ENCODE measurements at regions not wholly inside any gene's neighbourhood (a gene's known extent, or its start where the extent isn't known, plus 50 kb on each side); places are given as distances from the start of the nearest gene placed in this dataset.

DNA sequence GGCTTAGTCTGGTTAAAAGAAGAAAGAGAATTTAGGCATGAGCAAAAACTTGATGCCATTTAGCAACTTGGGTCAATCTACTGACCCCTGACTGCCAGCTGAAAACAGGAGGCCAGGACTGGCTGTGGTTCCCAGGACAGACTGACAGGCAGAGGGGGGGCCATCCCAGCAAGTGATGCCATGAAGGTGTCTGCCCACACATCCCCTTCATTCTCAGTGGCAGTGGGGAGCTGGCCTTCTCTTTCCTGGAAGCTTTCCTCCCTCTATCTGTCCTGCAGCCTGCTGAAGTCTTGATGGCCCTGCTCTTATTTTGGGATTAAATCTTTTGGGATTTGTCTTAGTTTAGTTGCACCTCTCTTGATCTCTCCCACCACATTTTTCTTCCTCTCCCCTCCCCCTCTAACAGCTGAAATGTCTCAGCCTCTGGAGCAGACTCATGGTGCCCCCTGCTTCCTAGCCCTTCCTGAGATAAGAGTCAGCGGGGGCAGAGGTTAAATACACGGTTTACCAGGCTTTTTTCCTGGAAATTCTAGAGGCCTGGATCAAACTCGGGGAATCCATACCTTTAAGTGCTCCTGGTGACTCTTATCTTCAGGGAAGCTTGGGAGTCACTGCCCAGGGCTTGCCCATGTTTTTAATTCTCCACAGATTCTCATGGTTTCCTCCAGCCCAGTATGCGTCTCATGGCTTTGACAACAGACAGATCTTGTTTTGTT is 99.5 kb upstream of the TSPAN2 start:
- H3K4me3 ChIP-seq (ENCODE audit: low read depth, low read length, poor library complexity, severe bottlenecking): no peak overlapping the region
- H4K20me1 ChIP-seq (ENCODE audit: insufficient read depth, low read length): no peaks in the 10 kb centered on the region
- intact Hi-C loops (cut with micrococcal nuclease; ENCODE audit: unreplicated experiment): no loop called here
- CTCF ChIA-PET (ENCODE audit: unreplicated experiment): no interaction called here
- no peak overlapping the region for H3K4me2 ChIP-seq (ENCODE audit: low read length)
- H3K27ac ChIP-seq (ENCODE audit: low read depth, low read length, poor library complexity, severe bottlenecking): no peak overlapping the region
- H3K9me2 ChIP-seq (ENCODE audit: insufficient read depth, low read length): no peaks in the 10 kb centered on the region
- no peaks in the 10 kb centered on the region for H3K79me2 ChIP-seq (ENCODE audit: insufficient read depth, low read depth, low read length)
- H2AFZ ChIP-seq (ENCODE audit: low read length): no peak overlapping the region
- no peak for DNase-seq (ENCODE audit: low spot score)
- H3K9me3 ChIP-seq (ENCODE audit: low read length): no peaks in the 10 kb centered on the region
- no peaks in the 10 kb centered on the region for H3K36me3 ChIP-seq (ENCODE audit: insufficient read depth, low read length)
- POLR2A ChIA-PET: no interaction called here
- no peaks in the 10 kb centered on the region for H3K4me1 ChIP-seq (ENCODE audit: insufficient read depth, low read length, poor library complexity, severe bottlenecking)
- no TSS peak for BruUV-seq (replicated peaks)
- no peak for TF ChIP-seq EZH2phosphoT487 (IDR thresholded peaks at IDR 0.05; ENCODE audit: borderline replicate concordance, low read depth, low read length)
- TF ChIP-seq, protein P1, sequence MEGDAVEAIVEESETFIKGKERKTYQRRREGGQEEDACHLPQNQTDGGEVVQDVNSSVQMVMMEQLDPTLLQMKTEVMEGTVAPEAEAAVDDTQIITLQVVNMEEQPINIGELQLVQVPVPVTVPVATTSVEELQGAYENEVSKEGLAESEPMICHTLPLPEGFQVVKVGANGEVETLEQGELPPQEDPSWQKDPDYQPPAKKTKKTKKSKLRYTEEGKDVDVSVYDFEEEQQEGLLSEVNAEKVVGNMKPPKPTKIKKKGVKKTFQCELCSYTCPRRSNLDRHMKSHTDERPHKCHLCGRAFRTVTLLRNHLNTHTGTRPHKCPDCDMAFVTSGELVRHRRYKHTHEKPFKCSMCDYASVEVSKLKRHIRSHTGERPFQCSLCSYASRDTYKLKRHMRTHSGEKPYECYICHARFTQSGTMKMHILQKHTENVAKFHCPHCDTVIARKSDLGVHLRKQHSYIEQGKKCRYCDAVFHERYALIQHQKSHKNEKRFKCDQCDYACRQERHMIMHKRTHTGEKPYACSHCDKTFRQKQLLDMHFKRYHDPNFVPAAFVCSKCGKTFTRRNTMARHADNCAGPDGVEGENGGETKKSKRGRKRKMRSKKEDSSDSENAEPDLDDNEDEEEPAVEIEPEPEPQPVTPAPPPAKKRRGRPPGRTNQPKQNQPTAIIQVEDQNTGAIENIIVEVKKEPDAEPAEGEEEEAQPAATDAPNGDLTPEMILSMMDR (conservative IDR thresholded peaks at IDR 0.05; ENCODE audit: low read length): no peak

- no TSS peak for BruUV-seq (replicated peaks)
- CTCF ChIA-PET (ENCODE audit: unreplicated experiment): no interaction called here
- Histone ChIP-seq H3K9me2 (ENCODE audit: insufficient read depth, low read length) (no peaks in the 10 kb centered on the region), H3K4me1 (ENCODE audit: insufficient read depth, low read length, poor library complexity, severe bottlenecking) (no peaks in the 10 kb centered on the region), H3K4me3 (ENCODE audit: low read depth, low read length, poor library complexity, severe bottlenecking) (no peak overlapping the region), H4K20me1 (ENCODE audit: insufficient read depth, low read length) (no peaks in the 10 kb centered on the region), H3K27ac (ENCODE audit: low read depth, low read length, poor library complexity, severe bottlenecking) (no peak overlapping the region), H3K9me3 (ENCODE audit: low read length) (no peaks in the 10 kb centered on the region), H3K4me2 (ENCODE audit: low read length) (no peak overlapping the region), H3K36me3 (ENCODE audit: insufficient read depth, low read length) (no peaks in the 10 kb centered on the region), H2AFZ (ENCODE audit: low read length) (no peak overlapping the region), H3K79me2 (ENCODE audit: insufficient read depth, low read depth, low read length) (no peaks in the 10 kb centered on the region)
- POLR2A ChIA-PET: no interaction called here
- TF ChIP-seq EZH2phosphoT487 (IDR thresholded peaks at IDR 0.05; ENCODE audit: borderline replicate concordance, low read depth, low read length): no peak
- TF ChIP-seq, protein P1 (conservative IDR thresholded peaks at IDR 0.05; ENCODE audit: low read length): no peak
- DNase-seq (ENCODE audit: low spot score): no peak
- intact Hi-C loops (cut with micrococcal nuclease; ENCODE audit: unreplicated experiment): no loop called here
These were observed 97.5 kb upstream of the TSPAN2 start for GRCh38 chr1:115186711-115187265.

- H3K79me2 ChIP-seq (ENCODE audit: insufficient read depth, low read depth, low read length): no peaks in the 10 kb centered on the region
- no peaks in the 10 kb centered on the region for H3K9me2 ChIP-seq (ENCODE audit: insufficient read depth, low read length)
- TF ChIP-seq EZH2phosphoT487 (IDR thresholded peaks at IDR 0.05; ENCODE audit: borderline replicate concordance, low read depth, low read length): no peak
- no peak overlapping the region for H3K27ac ChIP-seq (ENCODE audit: low read depth, low read length, poor library complexity, severe bottlenecking)
- H3K36me3 ChIP-seq (ENCODE audit: insufficient read depth, low read length): no peaks in the 10 kb centered on the region
- H2AFZ ChIP-seq (ENCODE audit: low read length): peak overlapping the region; percentile 61; the same call in 1 of the 2 replicates
- no peak overlapping the region for H3K4me3 ChIP-seq (ENCODE audit: low read depth, low read length, poor library complexity, severe bottlenecking)
- H3K4me2 ChIP-seq (ENCODE audit: low read length): no peak overlapping the region
- H3K4me1 ChIP-seq (ENCODE audit: insufficient read depth, low read length, poor library complexity, severe bottlenecking): no peaks in the 10 kb centered on the region
- no peaks in the 10 kb centered on the region for H3K9me3 ChIP-seq (ENCODE audit: low read length)
- intact Hi-C loops (cut with micrococcal nuclease; ENCODE audit: unreplicated experiment): no loop called here
- H4K20me1 ChIP-seq (ENCODE audit: insufficient read depth, low read length): no peaks in the 10 kb centered on the region
- no TSS peak for BruUV-seq (replicated peaks)
- POLR2A ChIA-PET: no interaction called here
- DNase-seq (ENCODE audit: low spot score): no peak
- CTCF ChIA-PET (ENCODE audit: unreplicated experiment): no interaction called here
These were observed 96.0 kb upstream of the TSPAN2 start for GRCh38 chr1:115185336-115185735.

All from OCI-LY7 (cell line).